ENCODE measurements at regions not wholly inside any gene's neighbourhood (a gene's known extent, or its start where the extent isn't known, plus 50 kb on each side); places are given as distances from the start of the nearest gene placed in this dataset.

DNA sequence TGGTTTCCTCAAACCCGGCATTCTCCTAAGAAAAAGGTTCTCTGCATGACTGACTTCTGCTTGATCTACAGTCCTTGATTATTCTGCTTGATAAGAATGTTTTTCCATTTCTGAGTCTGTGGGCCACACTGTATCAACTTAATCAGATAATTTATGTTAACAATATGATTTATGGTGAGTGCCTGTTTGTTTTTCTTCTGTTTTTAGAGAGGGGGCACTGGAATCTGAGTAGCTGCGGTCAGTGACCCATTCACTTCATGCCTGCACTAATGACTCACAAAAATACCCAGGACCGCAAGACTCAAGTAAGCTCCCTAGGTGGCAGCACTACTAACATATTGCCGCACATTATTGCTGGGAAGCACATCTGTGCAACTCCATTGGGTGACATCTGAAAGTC is 542.3 kb upstream of the ATXN8OS start:
- TF ChIP-seq PAX8 (IDR thresholded peaks at IDR 0.05): no peak
- 0 out of 4 replicates have a peak, but pooled peaks of 1 of the 2 experiments have one; percentile 12 for TF ChIP-seq BHLHE40 (IDR thresholded peaks at IDR 0.05; ENCODE audit: borderline replicate concordance in 1 of 2, low read depth in 2 of 2, low read length in 1 of 2)
- no peak for TF ChIP-seq ZZZ3 (IDR thresholded peaks at IDR 0.05; ENCODE audit: control insufficient read depth, insufficient read length, low read depth)
- peak; percentile 30 for TF ChIP-seq DPF2 (IDR thresholded peaks at IDR 0.05)
- TF ChIP-seq BCL11A (IDR thresholded peaks at IDR 0.05; ENCODE audit: low read depth, low read length): peak; percentile 40; the same call in 1 of the 2 replicates
- TF ChIP-seq, protein P1, sequence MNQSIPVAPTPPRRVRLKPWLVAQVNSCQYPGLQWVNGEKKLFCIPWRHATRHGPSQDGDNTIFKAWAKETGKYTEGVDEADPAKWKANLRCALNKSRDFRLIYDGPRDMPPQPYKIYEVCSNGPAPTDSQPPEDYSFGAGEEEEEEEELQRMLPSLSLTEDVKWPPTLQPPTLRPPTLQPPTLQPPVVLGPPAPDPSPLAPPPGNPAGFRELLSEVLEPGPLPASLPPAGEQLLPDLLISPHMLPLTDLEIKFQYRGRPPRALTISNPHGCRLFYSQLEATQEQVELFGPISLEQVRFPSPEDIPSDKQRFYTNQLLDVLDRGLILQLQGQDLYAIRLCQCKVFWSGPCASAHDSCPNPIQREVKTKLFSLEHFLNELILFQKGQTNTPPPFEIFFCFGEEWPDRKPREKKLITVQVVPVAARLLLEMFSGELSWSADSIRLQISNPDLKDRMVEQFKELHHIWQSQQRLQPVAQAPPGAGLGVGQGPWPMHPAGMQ (IDR thresholded peaks at IDR 0.05; ENCODE audit: borderline replicate concordance): no peak
- peak; percentile 47; the same call in 1 of the 2 replicates for TF ChIP-seq RAD21 (IDR thresholded peaks at IDR 0.05; ENCODE audit: insufficient read depth, low read depth, low read length)
- TF ChIP-seq SMC3 (IDR thresholded peaks at IDR 0.05; ENCODE audit: borderline replicate concordance, low read length): peak; percentile 45; the same call in 1 of the 2 replicates
- no peak for TF ChIP-seq MYC (IDR thresholded peaks at IDR 0.05; ENCODE audit: insufficient read depth, insufficient read length, insufficient replicate concordance, low read length, severe bottlenecking)
- TF ChIP-seq, protein P2, sequence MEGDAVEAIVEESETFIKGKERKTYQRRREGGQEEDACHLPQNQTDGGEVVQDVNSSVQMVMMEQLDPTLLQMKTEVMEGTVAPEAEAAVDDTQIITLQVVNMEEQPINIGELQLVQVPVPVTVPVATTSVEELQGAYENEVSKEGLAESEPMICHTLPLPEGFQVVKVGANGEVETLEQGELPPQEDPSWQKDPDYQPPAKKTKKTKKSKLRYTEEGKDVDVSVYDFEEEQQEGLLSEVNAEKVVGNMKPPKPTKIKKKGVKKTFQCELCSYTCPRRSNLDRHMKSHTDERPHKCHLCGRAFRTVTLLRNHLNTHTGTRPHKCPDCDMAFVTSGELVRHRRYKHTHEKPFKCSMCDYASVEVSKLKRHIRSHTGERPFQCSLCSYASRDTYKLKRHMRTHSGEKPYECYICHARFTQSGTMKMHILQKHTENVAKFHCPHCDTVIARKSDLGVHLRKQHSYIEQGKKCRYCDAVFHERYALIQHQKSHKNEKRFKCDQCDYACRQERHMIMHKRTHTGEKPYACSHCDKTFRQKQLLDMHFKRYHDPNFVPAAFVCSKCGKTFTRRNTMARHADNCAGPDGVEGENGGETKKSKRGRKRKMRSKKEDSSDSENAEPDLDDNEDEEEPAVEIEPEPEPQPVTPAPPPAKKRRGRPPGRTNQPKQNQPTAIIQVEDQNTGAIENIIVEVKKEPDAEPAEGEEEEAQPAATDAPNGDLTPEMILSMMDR (IDR thresholded peaks at IDR 0.05 in 2 of 3, conservative IDR thresholded peaks at IDR 0.05 in 1 of 3; ENCODE audit: control insufficient read depth in 2 of 3, extremely low read depth in 1 of 3, insufficient read depth in 1 of 3, low read depth in 3 of 3, low read length in 3 of 3): peak; percentile 45 to 53 (median 46); a peak in 5 of 6 replicates
- peak in 1 of 2 experiments; percentile 15; a peak in 1 of 4 replicates for TF ChIP-seq IKZF2 (IDR thresholded peaks at IDR 0.05)
- TF ChIP-seq, protein P3, sequence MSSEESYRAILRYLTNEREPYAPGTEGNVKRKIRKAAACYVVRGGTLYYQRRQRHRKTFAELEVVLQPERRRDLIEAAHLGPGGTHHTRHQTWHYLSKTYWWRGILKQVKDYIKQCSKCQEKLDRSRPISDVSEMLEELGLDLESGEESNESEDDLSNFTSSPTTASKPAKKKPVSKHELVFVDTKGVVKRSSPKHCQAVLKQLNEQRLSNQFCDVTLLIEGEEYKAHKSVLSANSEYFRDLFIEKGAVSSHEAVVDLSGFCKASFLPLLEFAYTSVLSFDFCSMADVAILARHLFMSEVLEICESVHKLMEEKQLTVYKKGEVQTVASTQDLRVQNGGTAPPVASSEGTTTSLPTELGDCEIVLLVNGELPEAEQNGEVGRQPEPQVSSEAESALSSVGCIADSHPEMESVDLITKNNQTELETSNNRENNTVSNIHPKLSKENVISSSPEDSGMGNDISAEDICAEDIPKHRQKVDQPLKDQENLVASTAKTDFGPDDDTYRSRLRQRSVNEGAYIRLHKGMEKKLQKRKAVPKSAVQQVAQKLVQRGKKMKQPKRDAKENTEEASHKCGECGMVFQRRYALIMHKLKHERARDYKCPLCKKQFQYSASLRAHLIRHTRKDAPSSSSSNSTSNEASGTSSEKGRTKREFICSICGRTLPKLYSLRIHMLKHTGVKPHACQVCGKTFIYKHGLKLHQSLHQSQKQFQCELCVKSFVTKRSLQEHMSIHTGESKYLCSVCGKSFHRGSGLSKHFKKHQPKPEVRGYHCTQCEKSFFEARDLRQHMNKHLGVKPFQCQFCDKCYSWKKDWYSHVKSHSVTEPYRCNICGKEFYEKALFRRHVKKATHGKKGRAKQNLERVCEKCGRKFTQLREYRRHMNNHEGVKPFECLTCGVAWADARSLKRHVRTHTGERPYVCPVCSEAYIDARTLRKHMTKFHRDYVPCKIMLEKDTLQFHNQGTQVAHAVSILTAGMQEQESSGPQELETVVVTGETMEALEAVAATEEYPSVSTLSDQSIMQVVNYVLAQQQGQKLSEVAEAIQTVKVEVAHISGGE (CRISPR knock-in tag; IDR thresholded peaks at IDR 0.05): no peak
- in situ Hi-C loops (cut with MboI): no loop called here
- Histone ChIP-seq H3K4me2 (ENCODE audit: control insufficient read depth, insufficient read depth) (no peak overlapping the region), H3K79me2 (ENCODE audit: control insufficient read depth, insufficient read depth, low read length) (no peaks in the 10 kb centered on the region), H3K36me3 (ENCODE audit: control insufficient read depth in 2 of 2, insufficient read depth in 2 of 2, low read length in 1 of 2) (no peaks in the 10 kb centered on the region), H2AFZ (ENCODE audit: control insufficient read depth, low read depth, low read length) (no peak overlapping the region), H3K9me3 (replicated peaks; ENCODE audit: control insufficient read depth, insufficient read depth, low read length) (no peaks in the 10 kb centered on the region), H3K27me3 (replicated peaks in 1 of 2; ENCODE audit: control insufficient read depth in 2 of 2, insufficient read depth in 2 of 2, low read length in 1 of 2) (no peaks in the 10 kb centered on the region), H3K4me1 (ENCODE audit: control insufficient read depth, insufficient read depth, low read length) (no peaks in the 10 kb centered on the region), H3K4me3 (no peak overlapping the region), H3K9ac (ENCODE audit: control insufficient read depth, insufficient read depth, low read length) (no peak overlapping the region), H3K27ac (ENCODE audit: control insufficient read depth, insufficient read depth) (no peak overlapping the region), H4K20me1 (ENCODE audit: control insufficient read depth, insufficient read depth) (no peaks in the 10 kb centered on the region)
- ChIA-PET CTCF (interaction anchor here (0.7 to 2.8 kb wide), 11 partner anchors 9 to 291 kb away, joined by 3 to 21 read pairs (median 5); no protein-coding TSS in a partner anchor), RAD21 (ENCODE audit: unreplicated experiment) (interaction anchor here (0.8 to 1.2 kb wide), 3 partner anchors 9 to 264 kb away, joined by 3 read pairs; no protein-coding TSS in a partner anchor), POLR2A (interaction anchor here (1.1 kb wide), 1 partner anchor 9 kb away, joined by 3 read pairs; no protein-coding TSS in a partner anchor), SMC1A (ENCODE audit: uncharacterized antibody, unreplicated experiment) (interaction anchor here (0.5 to 5.4 kb wide), 8 partner anchors 9 to 323 kb away, joined by 3 to 36 read pairs (median 6); no protein-coding TSS in a partner anchor)
- FAIRE-seq: no peak
- DNase-seq (ENCODE audit: low read depth, low spot score): peak; percentile 12
- WGBS (ENCODE audit: insufficient coverage, insufficient replicate concordance, low lambda C conversion rate, missing lambda C conversion rate): 41% methylated on average over 4 of the region's 4 CpGs
- intact Hi-C loops (cut with micrococcal nuclease; ENCODE audit: unreplicated experiment): no loop called here
- ATAC-seq: peak; percentile 95
- no TSS peak for BruUV-seq (replicated peaks)
